ENCODE measurements at regions not wholly inside any gene's neighbourhood (a gene's known extent, or its start where the extent isn't known, plus 50 kb on each side); places are given as distances from the start of the nearest gene placed in this dataset.

- Histone ChIP-seq H3K9ac (ENCODE audit: insufficient read depth, low read depth, low read length) (no peak overlapping the region), H2AFZ (ENCODE audit: low read length) (no peak overlapping the region), H3K9me3 (ENCODE audit: low read length) (peaks cover 98% of the 10 kb centered on the region), H3K4me1 (ENCODE audit: insufficient read depth, low read length) (no peaks in the 10 kb centered on the region), H3K79me2 (ENCODE audit: insufficient read depth, low read length) (no peaks in the 10 kb centered on the region), H3K4me3 (replicated peaks in 1 of 3; ENCODE audit: insufficient read depth in 1 of 3, low read depth in 2 of 3, low read length in 3 of 3) (no peak overlapping the region), H3K27me3 (ENCODE audit: control insufficient read depth in 1 of 2, insufficient read depth in 2 of 2, low read length in 2 of 2) (no peaks in the 10 kb centered on the region), H4K20me1 (ENCODE audit: insufficient read depth, low read length) (no peaks in the 10 kb centered on the region), H3K4me2 (ENCODE audit: low read depth, low read length) (no peak overlapping the region), H3K27ac (ENCODE audit: extremely low read length, insufficient read depth, low read length) (no peak overlapping the region), H3K36me3 (replicated peaks in 1 of 2; ENCODE audit: control insufficient read depth in 1 of 2, insufficient read depth in 2 of 2, low read length in 2 of 2) (no peaks in the 10 kb centered on the region)
- POLR2A ChIA-PET = no interaction called here
- intact Hi-C loops (cut with micrococcal nuclease; ENCODE audit: unreplicated experiment) = no loop called here
- DNase-seq (ENCODE audit: low spot score) = no peak
- CTCF ChIA-PET (ENCODE audit: low intra/inter-chr PET ratio, low total read pairs) = no interaction called here
- no peak for ATAC-seq
- TF ChIP-seq ZNF101 (CRISPR knock-in tag; IDR thresholded peaks at IDR 0.05; ENCODE audit: borderline replicate concordance, low read depth) (peak; percentile 98), ZNF510 (CRISPR knock-in tag; IDR thresholded peaks at IDR 0.05; ENCODE audit: low read depth) (no peak)
- in situ Hi-C loops (cut with HindIII; ENCODE audit: extremely low pct_ligation_motif_present, low pct_unique_long_range_greater_than_20kb) = no loop called here
- FAIRE-seq = no peak
- WGBS (ENCODE audit: low lambda C conversion rate) = 4% methylated on average over 1 of the region's 2 CpGs
- BruUV-seq (replicated peaks) = no TSS peak
Observed at GRCh38 chr11:106302416-106302815, 225.0 kb downstream of the AASDHPPT start.

- TF ChIP-seq ZBTB4 (CRISPR knock-in tag; IDR thresholded peaks at IDR 0.05; ENCODE audit: borderline replicate concordance) = no peak
- TF ChIP-seq MNT (IDR thresholded peaks at IDR 0.05) = no peak
- no peak for TF ChIP-seq HNRNPL (IDR thresholded peaks at IDR 0.05; ENCODE audit: low read depth, low read length)
- TF ChIP-seq TAF15 (IDR thresholded peaks at IDR 0.05; ENCODE audit: low read depth, low read length, poor library complexity, severe bottlenecking) = no peak
- CTCF ChIA-PET (ENCODE audit: low intra/inter-chr PET ratio, low total read pairs) = no interaction called here
- H3K4me3 ChIP-seq (replicated peaks in 1 of 3; ENCODE audit: insufficient read depth in 1 of 3, low read depth in 2 of 3, low read length in 3 of 3) = no peak overlapping the region
- in situ Hi-C loops (cut with HindIII; ENCODE audit: extremely low pct_ligation_motif_present, low pct_unique_long_range_greater_than_20kb) = no loop called here
- intact Hi-C loops (cut with micrococcal nuclease; ENCODE audit: unreplicated experiment) = no loop called here
- FAIRE-seq (no peak), DNase-seq (ENCODE audit: low spot score) (no peak), ATAC-seq (no peak)
- no TSS peak for BruUV-seq (replicated peaks)
- no peak overlapping the region for H2AFZ ChIP-seq (ENCODE audit: low read length)
- H3K79me2 ChIP-seq (ENCODE audit: insufficient read depth, low read length) = no peaks in the 10 kb centered on the region
- POLR2A ChIA-PET = no interaction called here
- H3K9me3 ChIP-seq (ENCODE audit: low read length) = peaks cover 80% of the 10 kb centered on the region
- no peak overlapping the region for H3K4me2 ChIP-seq (ENCODE audit: low read depth, low read length)
- no peaks in the 10 kb centered on the region for H3K36me3 ChIP-seq (replicated peaks in 1 of 2; ENCODE audit: control insufficient read depth in 1 of 2, insufficient read depth in 2 of 2, low read length in 2 of 2)
- no peaks in the 10 kb centered on the region for H3K4me1 ChIP-seq (ENCODE audit: insufficient read depth, low read length)
- H3K27me3 ChIP-seq (ENCODE audit: control insufficient read depth in 1 of 2, insufficient read depth in 2 of 2, low read length in 2 of 2) = no peaks in the 10 kb centered on the region
- H4K20me1 ChIP-seq (ENCODE audit: insufficient read depth, low read length) = no peaks in the 10 kb centered on the region
- H3K27ac ChIP-seq (ENCODE audit: extremely low read length, insufficient read depth, low read length) = no peak overlapping the region
- no peak overlapping the region for H3K9ac ChIP-seq (ENCODE audit: insufficient read depth, low read depth, low read length)
Observed at GRCh38 chr11:106304274-106304673, 226.8 kb downstream of the AASDHPPT start.
